HCT116 (cell line): ENCODE measurements at regions not wholly inside any gene's neighbourhood (a gene's known extent, or its start where the extent isn't known, plus 50 kb on each side); places are given as distances from the start of the nearest gene placed in this dataset.

Experiments used
- CBX3 ChIP-seq: IDR thresholded peaks from 2 replicates; pipeline ENCODE4 v1.6.1; 2012; ENCODE audit warnings: low read depth
- EZH2 ChIP-seq: fragments of 200-600 bp; sonication (generic); IDR thresholded peaks from 2 replicates; pipeline ENCODE4 v1.6.1; 2017; ENCODE audit warnings: antibody characterized with exemption, mixed run types
- MAX ChIP-seq: IDR thresholded peaks from 2 replicates; pipeline ENCODE4 v1.6.1; 2012
- POLR2A ChIP-seq: IDR thresholded peaks from 2 replicates; pipeline ENCODE4 v1.7.0; 2011; ENCODE audit warnings: borderline replicate concordance; ENCODE audit not compliant: insufficient read depth, insufficient read length; ENCODE audit errors: extremely low read depth
- SRF ChIP-seq: IDR thresholded peaks from 2 replicates; pipeline ENCODE4 v1.6.1; 2012; ENCODE audit warnings: low read depth
- YY1 ChIP-seq: IDR thresholded peaks from 2 replicates; pipeline ENCODE4 v1.6.1; 2011; ENCODE audit warnings: low read length, low read depth, moderate library complexity, mild to moderate bottlenecking; ENCODE audit not compliant: insufficient replicate concordance; ENCODE audit errors: extremely low read depth
- ZBTB33 ChIP-seq: IDR thresholded peaks from 2 replicates; pipeline ENCODE4 v1.6.1; 2011; ENCODE audit warnings: mild to moderate bottlenecking, low read length, moderate library complexity; ENCODE audit not compliant: insufficient replicate concordance; ENCODE audit errors: extremely low read depth
- TF ChIP-seq, protein P1 (sequence below), 3 experiments: fragments of 200-600 bp in 1 of 3; sonication (generic) in 1 of 3; IDR thresholded peaks in 2 of 3; conservative IDR thresholded peaks in 1 of 3; 2 replicates each; pipeline ENCODE4 v1.5.1; 2012 to 2017; ENCODE audit warnings: low read depth in 2 of 3, low read length in 2 of 3, antibody characterized with exemption in 1 of 3, borderline replicate concordance in 1 of 3, control low read depth in 1 of 3, mild to moderate bottlenecking in 1 of 3, mixed read lengths in 1 of 3, mixed run types in 1 of 3, moderate library complexity in 1 of 3; ENCODE audit not compliant: insufficient read depth in 1 of 3
- TF ChIP-seq, protein P2 (sequence below): IDR thresholded peaks from 2 replicates; pipeline ENCODE4 v1.6.1; 2012

DNA sequence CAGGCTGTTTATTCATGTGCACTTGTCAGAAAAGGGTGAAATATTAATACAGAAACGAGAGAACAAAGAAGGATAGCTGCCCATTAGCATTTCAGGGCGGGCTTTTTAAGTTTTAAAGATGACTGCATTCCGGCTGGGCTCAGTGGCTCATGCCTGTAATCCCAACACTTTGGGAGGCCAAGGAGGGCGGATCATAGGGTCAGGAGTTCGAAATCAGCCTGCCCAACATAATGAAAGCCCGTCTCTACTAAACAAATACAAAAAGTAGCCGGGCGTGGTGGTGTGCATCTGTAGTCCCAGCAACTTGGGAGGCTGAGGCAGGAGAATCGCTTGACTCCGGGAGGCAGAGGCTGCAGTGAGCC is 130.5 kb downstream of the HFE start:
- TF ChIP-seq, protein P1, sequence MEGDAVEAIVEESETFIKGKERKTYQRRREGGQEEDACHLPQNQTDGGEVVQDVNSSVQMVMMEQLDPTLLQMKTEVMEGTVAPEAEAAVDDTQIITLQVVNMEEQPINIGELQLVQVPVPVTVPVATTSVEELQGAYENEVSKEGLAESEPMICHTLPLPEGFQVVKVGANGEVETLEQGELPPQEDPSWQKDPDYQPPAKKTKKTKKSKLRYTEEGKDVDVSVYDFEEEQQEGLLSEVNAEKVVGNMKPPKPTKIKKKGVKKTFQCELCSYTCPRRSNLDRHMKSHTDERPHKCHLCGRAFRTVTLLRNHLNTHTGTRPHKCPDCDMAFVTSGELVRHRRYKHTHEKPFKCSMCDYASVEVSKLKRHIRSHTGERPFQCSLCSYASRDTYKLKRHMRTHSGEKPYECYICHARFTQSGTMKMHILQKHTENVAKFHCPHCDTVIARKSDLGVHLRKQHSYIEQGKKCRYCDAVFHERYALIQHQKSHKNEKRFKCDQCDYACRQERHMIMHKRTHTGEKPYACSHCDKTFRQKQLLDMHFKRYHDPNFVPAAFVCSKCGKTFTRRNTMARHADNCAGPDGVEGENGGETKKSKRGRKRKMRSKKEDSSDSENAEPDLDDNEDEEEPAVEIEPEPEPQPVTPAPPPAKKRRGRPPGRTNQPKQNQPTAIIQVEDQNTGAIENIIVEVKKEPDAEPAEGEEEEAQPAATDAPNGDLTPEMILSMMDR (IDR thresholded peaks at IDR 0.05 in 2 of 3, conservative IDR thresholded peaks at IDR 0.05 in 1 of 3; ENCODE audit: borderline replicate concordance in 1 of 3, insufficient read depth in 1 of 3, low read depth in 2 of 3, low read length in 2 of 3) = no peak
- TF ChIP-seq POLR2A (no peak), ZBTB33 (no peak), MAX (no peak), CBX3 (no peak), YY1 (no peak), SRF (no peak), EZH2 (no peak)
- TF ChIP-seq, protein P2, sequence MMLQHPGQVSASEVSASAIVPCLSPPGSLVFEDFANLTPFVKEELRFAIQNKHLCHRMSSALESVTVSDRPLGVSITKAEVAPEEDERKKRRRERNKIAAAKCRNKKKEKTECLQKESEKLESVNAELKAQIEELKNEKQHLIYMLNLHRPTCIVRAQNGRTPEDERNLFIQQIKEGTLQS = no peak
